ENCODE measurements at regions not wholly inside any gene's neighbourhood (a gene's known extent, or its start where the extent isn't known, plus 50 kb on each side); places are given as distances from the start of the nearest gene placed in this dataset.

GRCh38 chr2:150605664-150606063 is 118.2 kb upstream of the RND3 start:
- no peaks in the 10 kb centered on the region for H3K4me1 Mint-ChIP-seq (ENCODE audit: low read depth)
- Histone ChIP-seq H3K27me3 (ENCODE audit: control insufficient read depth in 1 of 2, insufficient read depth in 2 of 2, low read length in 2 of 2) (no peaks in the 10 kb centered on the region), H3K9me3 (ENCODE audit: control insufficient read depth in 1 of 2, insufficient read depth in 1 of 2, low read length in 2 of 2) (no peaks in the 10 kb centered on the region), H3K4me1 (ENCODE audit: insufficient read depth, low read length) (no peaks in the 10 kb centered on the region), H3K4me3 (ENCODE audit: low read length) (no peak overlapping the region), H3K27ac (ENCODE audit: low read depth in 1 of 2, low read length in 2 of 2) (no peak overlapping the region), H3K36me3 (ENCODE audit: insufficient read depth, low read length) (no peaks in the 10 kb centered on the region)
- H3K27me3 Mint-ChIP-seq: no peaks in the 10 kb centered on the region
- H3K4me3 Mint-ChIP-seq: no peak overlapping the region
- no peak overlapping the region for H3K27ac Mint-ChIP-seq
- TF ChIP-seq CTCF (IDR thresholded peaks at IDR 0.05): no peak
- DNase-seq: no peak
- intact Hi-C loops (cut with DNase I, micrococcal nuclease): no loop called here
- ATAC-seq (ENCODE audit: poor library complexity): no peak
- CTCF ChIA-PET: no interaction called here
- POLR2A ChIA-PET: no interaction called here
- no peaks in the 10 kb centered on the region for H3K36me3 Mint-ChIP-seq (ENCODE audit: low read depth)
- H3K9me3 Mint-ChIP-seq: no peaks in the 10 kb centered on the region

- intact Hi-C loops (cut with DNase I, micrococcal nuclease): no loop called here
- H3K4me1 Mint-ChIP-seq (ENCODE audit: low read depth): no peaks in the 10 kb centered on the region
- ATAC-seq (ENCODE audit: poor library complexity) (no peak), DNase-seq (no peak)
- Histone ChIP-seq H3K36me3 (ENCODE audit: insufficient read depth, low read length) (no peaks in the 10 kb centered on the region), H3K27ac (ENCODE audit: low read depth in 1 of 2, low read length in 2 of 2) (no peak overlapping the region), H3K4me1 (ENCODE audit: insufficient read depth, low read length) (no peaks in the 10 kb centered on the region), H3K27me3 (ENCODE audit: control insufficient read depth in 1 of 2, insufficient read depth in 2 of 2, low read length in 2 of 2) (no peaks in the 10 kb centered on the region), H3K9me3 (ENCODE audit: control insufficient read depth in 1 of 2, insufficient read depth in 1 of 2, low read length in 2 of 2) (no peaks in the 10 kb centered on the region), H3K4me3 (ENCODE audit: low read length) (no peak overlapping the region)
- no peak overlapping the region for H3K27ac Mint-ChIP-seq
- TF ChIP-seq CTCF (IDR thresholded peaks at IDR 0.05): no peak
- H3K9me3 Mint-ChIP-seq: no peaks in the 10 kb centered on the region
- H3K4me3 Mint-ChIP-seq: no peak overlapping the region
- CTCF ChIA-PET: no interaction called here
- no peaks in the 10 kb centered on the region for H3K27me3 Mint-ChIP-seq
- POLR2A ChIA-PET: no interaction called here
- H3K36me3 Mint-ChIP-seq (ENCODE audit: low read depth): no peaks in the 10 kb centered on the region
Observed at GRCh38 chr2:150601280-150602038, 114.0 kb upstream of the RND3 start.

GRCh38 chr2:150599889-150600288 is 112.4 kb upstream of the RND3 start:
- H3K4me3 Mint-ChIP-seq: no peak overlapping the region
- no peaks in the 10 kb centered on the region for H3K27me3 ChIP-seq (ENCODE audit: control insufficient read depth in 1 of 2, insufficient read depth in 2 of 2, low read length in 2 of 2)
- POLR2A ChIA-PET: no interaction called here
- H3K36me3 ChIP-seq (ENCODE audit: insufficient read depth, low read length): no peaks in the 10 kb centered on the region
- H3K9me3 Mint-ChIP-seq: no peaks in the 10 kb centered on the region
- no peak overlapping the region for H3K4me3 ChIP-seq (ENCODE audit: low read length)
- DNase-seq (no peak), ATAC-seq (ENCODE audit: poor library complexity) (no peak)
- H3K27me3 Mint-ChIP-seq: no peaks in the 10 kb centered on the region
- TF ChIP-seq CTCF (IDR thresholded peaks at IDR 0.05): no peak
- H3K4me1 ChIP-seq (ENCODE audit: insufficient read depth, low read length): no peaks in the 10 kb centered on the region
- CTCF ChIA-PET: interaction anchor here (0.7 kb wide), 1 partner anchor 41 kb away, joined by 5 read pairs; no protein-coding TSS in a partner anchor
- H3K9me3 ChIP-seq (ENCODE audit: control insufficient read depth in 1 of 2, insufficient read depth in 1 of 2, low read length in 2 of 2): no peaks in the 10 kb centered on the region
- H3K36me3 Mint-ChIP-seq (ENCODE audit: low read depth): no peaks in the 10 kb centered on the region
- no peaks in the 10 kb centered on the region for H3K4me1 Mint-ChIP-seq (ENCODE audit: low read depth)
- H3K27ac ChIP-seq (ENCODE audit: low read depth in 1 of 2, low read length in 2 of 2): no peak overlapping the region
- H3K27ac Mint-ChIP-seq: no peak overlapping the region
- intact Hi-C loops (cut with DNase I, micrococcal nuclease): no loop called here

All from CD4-positive, alpha-beta T cell (primary cell).